ENCODE measurements at regions not wholly inside any gene's neighbourhood (a gene's known extent, or its start where the extent isn't known, plus 50 kb on each side); places are given as distances from the start of the nearest gene placed in this dataset.

- no peak for DNase-seq (ENCODE audit: low read depth)
These were observed 186.2 kb downstream of the NEDD1 start for GRCh38 chr12:97093187-97093683.

DNA sequence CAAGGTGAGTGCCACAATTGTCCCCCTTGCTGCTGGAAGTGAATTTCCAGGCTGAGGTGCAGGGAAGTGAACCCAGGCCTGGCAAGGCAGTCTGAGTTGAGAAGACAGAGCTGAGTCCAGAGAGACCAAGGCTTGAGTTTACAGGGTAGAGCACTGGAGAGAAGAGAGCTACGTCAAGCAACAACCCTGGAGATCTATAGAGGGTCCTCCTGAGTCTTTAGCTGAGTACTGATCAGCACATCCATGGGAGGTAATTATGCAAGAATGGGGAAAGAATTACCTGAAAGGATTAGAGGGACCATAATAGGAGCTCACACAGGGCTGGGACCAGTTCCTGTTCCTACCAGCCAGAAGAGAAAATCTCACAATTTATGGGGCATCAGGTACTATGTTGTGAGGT lies 190.7 kb downstream of the NEDD1 start:
- no peak for DNase-seq (ENCODE audit: low read depth)

- DNase-seq (ENCODE audit: low read depth): no peak
These were observed 202.4 kb downstream of the NEDD1 start for GRCh38 chr12:97109441-97109840.

- no peak for DNase-seq (ENCODE audit: low read depth)
These were observed 205.1 kb downstream of the NEDD1 start for GRCh38 chr12:97112136-97112535.

DNA sequence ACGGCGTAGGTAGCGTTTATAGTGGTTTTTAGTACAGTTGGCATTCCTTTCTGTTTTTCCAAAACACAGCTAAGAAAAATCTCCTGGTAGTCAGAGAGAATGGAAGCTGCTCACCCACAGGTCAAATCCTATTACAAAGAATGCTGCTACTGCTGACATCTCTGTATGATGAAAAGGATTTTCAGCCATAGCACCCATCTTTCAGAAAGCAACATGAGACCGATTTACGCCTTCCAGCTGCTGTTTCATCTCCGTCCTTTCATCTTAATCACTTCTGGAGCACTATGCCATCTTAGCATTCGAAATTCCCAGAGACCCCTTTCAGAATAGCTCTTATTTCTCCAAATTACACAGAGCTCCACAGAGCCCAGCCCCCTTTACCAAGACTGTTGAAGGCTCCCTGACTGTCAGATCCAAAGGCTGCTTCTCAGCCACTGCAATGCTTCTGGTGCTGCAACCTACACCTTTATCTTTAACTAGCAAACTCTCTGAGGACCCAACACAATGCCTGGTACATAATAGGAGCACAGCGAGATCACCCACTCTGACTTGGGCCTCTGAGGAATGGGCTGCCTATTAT lies 211.8 kb downstream of the NEDD1 start:
- DNase-seq (ENCODE audit: low read depth): no peak

DNA sequence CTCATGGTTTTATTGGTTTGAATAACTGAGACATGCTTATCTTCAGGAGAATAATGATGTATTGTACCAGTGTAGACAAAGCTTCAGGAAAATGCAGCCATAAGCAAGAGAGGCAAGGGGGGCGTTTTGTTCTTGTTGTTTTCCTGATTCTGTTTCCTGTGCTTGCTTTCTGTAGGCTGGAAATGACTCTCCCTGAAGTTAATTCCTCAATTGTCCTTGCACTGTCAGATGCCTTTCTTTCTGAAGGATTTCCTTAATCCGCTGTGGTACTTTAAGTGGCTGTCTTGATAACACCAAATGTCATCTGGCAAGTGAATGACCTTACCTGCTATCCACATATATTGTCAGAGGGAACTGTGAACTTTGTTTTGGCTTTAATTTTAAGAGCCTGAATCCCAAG lies 220.0 kb downstream of the NEDD1 start:
- DNase-seq (ENCODE audit: low read depth): no peak

- DNase-seq (ENCODE audit: low read depth): no peak
These were observed 224.3 kb downstream of the NEDD1 start for GRCh38 chr12:97131220-97131981.

DNA sequence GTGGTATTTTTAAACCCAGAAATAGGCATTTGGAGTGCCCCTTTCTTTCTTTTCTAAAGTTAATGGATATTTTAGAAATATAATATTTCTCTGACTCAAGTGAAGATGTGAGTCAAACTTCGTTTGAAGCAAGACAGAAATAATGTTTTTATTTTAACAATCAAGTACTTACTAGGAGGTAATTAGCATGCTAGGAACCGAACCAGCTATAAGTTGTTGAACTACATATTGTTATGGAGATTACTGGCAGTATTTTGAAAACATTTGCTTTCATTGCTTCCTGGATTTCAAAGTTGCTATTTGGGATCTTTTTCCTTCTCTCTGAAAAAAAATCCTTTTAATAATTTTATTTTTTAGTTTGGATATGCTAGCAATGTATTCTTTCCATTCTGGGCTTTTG lies 225.2 kb downstream of the NEDD1 start:
- no peak for DNase-seq (ENCODE audit: low read depth)

DNA sequence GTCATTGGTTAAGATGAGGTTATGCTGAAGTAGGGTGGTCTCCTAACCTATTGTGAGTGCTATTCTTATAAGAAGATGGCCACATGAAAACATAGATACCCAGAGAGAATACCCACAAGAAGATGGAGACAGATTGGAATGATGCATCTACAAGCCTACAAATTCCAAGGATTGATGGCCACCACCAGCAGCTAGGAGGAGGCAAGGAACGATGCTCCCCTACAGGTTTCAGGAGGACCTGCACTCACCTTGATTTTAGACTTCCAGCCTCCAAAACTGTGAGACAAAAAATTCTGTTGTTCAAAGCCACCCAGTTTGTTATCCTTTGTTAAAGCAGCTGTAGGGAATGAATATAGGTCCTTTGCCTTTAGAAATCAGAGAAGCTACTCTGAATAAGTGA lies 227.4 kb downstream of the NEDD1 start:
- no peak for DNase-seq (ENCODE audit: low read depth)

DNA sequence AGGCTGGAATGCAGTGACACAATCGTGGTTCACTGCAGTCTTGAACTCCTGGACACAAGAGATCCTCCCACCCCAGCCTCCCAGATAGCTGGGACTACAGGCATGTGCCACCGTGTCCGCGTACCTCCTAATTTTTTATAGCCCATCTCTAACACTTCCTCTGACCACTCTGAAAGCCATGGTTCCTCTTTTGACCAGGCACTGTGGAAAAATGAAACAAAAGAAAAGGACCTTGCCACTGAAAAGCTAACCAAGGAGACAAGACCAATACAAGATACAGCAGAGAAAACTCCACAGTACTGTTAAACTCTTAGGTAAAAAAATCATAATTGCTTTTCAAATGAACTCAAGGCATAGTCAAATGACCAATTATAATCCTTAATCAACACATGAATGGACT lies 233.3 kb downstream of the NEDD1 start:
- no peak for DNase-seq (ENCODE audit: low read depth)

GRCh38 chr12:97142737-97143410 lies 235.8 kb downstream of the NEDD1 start:
- no peak for DNase-seq (ENCODE audit: low read depth)

DNA sequence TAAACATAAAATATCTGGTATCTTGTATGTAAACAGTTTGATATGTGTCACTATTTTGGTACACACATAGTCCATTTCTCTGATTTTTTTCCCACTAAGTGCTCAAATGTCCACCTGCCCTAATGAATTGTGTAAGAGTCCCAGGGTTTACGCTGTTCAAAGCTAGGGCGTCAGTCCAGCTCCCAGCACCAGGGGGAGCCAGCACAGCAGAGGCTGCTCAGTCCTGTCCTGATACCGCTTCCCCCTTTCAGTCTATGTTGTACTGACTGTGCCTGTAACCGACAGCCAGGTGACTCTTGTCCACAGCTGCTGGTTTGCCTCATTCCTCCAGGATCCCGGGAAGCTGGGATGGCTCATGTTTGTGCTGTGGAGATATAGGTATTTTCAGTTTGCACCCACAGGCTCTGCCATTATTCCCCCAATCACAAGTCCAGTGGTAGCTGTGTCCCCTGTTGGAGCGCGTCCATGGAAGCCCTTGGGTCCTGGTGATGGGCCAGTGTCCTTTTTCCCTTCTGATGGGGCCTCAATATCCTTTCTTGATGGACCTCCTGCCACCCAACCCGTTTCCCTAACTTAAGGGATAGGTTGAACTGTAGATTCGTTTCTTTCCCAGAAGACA lies 242.0 kb downstream of the NEDD1 start:
- peak; percentile 7 for DNase-seq (ENCODE audit: low read depth)

DNA sequence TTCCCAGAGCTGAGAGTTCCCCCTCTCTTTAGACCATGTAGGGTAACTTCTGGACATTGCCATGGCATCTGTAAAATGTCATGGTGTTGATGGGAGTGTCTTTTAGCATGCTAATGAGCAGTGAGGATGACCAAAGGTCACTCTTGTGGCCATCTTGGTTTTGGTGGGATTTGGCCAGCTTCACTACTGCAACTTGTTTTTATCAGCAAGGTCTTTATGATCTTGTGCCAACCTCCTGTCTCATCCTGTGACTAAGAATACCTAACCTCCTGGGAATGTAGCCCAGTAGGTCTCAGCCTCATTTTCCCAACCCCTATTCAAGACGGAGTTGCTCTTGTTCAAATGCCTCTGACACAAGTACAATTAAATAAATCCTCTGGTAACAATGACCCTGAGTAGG lies 244.4 kb downstream of the NEDD1 start:
- DNase-seq (ENCODE audit: low read depth): no peak

DNA sequence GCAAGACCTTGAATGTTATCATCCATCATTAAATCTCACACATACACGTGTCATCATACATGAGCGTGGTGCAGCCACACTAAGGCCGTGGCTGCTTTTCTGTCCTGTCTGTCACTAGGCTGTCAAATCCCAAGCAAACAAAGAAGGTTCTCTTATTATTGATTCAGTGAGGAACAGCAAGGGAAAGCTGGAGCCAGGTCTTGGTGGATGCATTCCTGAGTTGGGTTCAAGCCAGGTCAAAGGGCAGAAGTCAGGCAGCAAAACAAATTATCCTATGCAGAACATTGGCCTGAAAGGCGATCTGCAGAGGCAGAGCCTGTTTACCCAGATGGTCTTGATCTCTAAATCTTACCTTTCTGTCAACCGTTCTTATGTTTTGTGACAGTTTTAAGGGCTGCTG lies 252.3 kb downstream of the NEDD1 start:
- DNase-seq (ENCODE audit: low read depth): no peak

DNA sequence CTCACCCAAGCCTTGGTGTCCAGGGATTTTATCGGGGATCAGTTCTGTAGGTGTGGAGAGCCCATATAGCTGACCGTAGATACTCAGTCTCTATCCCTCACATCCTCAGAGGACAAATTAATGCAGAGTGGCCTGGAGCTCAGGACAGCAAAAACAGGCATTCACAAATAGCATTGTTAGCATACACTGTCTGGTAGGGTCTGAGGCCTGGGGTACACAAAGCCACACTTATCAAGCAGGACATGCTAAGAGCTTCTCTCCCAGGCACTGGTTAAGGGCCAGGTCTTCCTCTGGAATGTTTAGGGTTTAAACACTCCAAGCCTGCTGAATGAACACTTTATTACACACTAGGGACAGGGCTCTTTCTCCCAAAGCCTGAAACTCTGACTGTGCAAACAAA lies 253.2 kb downstream of the NEDD1 start:
- no peak for DNase-seq (ENCODE audit: low read depth)

DNA sequence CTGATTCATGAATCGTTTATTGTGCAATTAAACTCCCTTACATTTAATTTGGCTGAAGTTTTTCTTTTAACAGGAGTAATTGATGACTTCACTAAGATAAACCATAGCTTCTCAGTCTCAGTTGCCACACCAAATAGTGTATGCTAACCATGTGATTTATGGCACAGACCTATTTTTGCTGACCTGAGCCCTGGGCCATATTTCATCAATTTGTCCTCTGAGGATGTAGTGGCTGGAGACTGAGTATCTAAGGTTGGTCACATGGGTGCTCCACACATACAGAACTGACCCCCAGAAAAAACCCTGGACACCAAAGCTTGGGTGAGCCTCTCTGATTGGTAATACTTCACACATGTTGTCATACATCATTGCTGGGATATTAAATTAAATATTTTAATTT lies 255.1 kb downstream of the NEDD1 start:
- no peak for DNase-seq (ENCODE audit: low read depth)

DNA sequence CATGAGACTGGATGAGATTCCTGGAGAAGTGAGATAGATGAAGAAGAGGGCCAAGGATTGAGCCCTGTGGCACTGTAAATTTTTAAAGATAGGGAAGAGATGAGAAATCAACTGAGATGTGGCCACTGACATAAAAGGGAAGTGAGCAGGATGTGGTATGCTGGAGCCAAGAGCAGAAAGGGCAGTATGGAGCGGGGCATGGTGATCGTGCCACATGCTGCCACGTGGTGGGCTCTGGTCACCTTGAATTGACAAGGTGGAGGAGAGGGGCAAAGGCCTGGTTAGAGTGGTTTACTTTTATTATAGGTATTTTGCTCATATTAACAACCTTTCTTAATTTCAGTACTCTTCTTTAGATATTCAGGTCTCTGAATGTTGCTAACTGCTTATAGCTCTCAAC lies 257.9 kb downstream of the NEDD1 start:
- no peak for DNase-seq (ENCODE audit: low read depth)

- no peak for DNase-seq (ENCODE audit: low read depth)
These were observed 260.5 kb downstream of the NEDD1 start for GRCh38 chr12:97167598-97167997.

DNA sequence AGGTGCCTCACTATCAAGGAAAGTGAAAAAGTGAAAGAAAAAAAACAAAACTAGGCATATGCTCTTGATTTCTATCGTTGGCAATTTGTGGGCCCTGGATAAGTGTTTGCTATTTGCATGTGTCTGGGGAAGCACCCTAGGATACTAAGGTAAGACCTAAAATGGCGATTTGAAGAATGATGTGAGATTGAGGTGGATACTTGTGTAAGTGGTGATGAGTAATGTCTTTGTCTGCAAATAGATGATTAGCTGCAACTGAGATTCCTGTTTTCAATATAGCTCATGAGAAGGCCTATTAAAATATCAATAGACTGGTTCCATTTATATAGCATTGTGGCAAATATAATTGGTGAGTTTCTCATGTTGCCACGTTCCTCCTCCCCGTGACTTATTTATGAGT lies 261.7 kb downstream of the NEDD1 start:
- no peak for DNase-seq (ENCODE audit: low read depth)

GRCh38 chr12:97169889-97170567 lies 263.0 kb downstream of the NEDD1 start:
- DNase-seq (ENCODE audit: low read depth): no peak

DNA sequence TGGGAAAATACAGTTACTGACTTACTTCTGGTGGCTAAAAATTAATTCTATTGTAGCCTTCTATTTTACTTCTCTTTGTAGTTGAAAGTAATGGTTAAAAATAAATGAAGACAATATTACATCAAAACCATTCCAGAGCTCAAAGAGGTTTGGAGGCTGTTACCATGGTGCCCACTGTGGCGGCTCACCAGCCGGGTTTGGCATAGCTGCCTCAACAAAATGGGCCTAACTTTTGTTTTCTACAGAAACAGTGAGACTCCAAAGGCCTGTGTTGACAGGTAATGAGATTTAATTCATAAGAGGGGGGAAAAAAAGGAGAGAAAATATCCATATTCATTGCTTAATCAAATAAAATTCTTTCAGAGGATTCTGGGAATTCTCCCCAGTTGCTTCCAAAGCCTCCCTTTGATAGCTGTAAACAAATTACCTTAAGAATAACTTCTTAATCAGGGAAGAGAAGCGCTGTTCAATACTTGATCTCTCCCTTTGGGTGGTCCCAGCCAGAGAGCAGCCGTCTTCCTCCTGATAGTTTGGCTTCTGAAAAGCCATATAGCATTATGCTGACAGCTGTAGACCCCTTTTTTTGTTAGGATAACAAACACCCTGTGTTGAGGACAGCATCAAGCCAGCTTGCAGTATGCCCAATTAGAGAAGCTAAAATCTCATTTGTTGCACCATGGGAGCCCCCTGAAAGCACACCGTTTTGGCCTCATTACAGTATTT lies 266.8 kb downstream of the NEDD1 start:
- DNase-seq (ENCODE audit: low read depth): no peak

- DNase-seq (ENCODE audit: low read depth): no peak
These were observed 270.4 kb downstream of the NEDD1 start for GRCh38 chr12:97177481-97177880.
